HG02840 (cell line): ENCODE measurements at regions not wholly inside any gene's neighbourhood (a gene's known extent, or its start where the extent isn't known, plus 50 kb on each side); places are given as distances from the start of the nearest gene placed in this dataset.
"Not testable (repeated sequence)": the region's sequence is repeated elsewhere in the genome, so short reads cannot be mapped to it uniquely, and the experiment has no call there.

Experiments used
- ATAC-seq: cut with Tn5 transposase; IDR thresholded peaks from one replicate; pipeline ENCODE4 v1.9.1; 2021; ENCODE audit warnings: mild to moderate bottlenecking, moderate library complexity, moderate number of reproducible peaks; ENCODE audit not compliant: unreplicated experiment, low FRiP score

DNA sequence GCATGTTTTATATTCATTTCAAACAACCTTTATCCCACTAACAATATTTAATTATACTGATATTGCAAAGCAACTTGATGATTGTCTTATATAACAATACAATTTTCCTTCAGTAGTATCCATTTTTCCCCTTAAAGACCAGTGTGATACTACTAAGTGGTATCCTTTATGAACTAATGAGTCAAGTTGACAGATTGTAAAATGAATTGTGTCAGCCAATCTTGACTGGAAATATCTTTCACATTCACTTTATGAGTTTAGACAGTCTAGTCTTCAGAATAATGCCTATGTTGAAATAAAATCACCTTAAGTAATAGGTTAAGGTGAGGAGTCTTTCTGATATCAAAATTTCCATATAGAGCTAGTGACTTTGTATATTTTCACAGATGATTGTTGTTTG, 950.0 kb upstream of the CELF2 start:
- ATAC-seq: no peak

DNA sequence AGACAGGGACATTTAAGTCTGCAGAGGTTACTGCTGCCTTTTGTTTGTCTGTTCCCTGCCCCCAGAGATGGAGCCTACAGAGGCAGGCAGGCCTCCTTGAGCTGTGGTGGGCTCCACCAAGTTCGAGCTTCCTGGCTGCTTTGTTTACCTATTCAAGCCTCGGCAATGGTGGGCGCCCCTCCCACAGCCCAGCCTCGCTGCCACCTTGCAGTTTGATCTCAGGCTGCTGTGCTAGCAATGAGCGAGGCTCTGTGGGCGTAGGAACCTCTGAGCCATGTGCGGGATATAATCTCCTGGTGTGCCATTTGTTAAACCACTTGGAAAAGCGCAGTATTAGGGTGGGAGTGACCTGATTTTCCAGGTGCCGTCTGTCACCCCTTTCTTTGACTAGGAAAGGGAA, 942.8 kb upstream of the CELF2 start:
- ATAC-seq: not testable (repeated sequence)

DNA sequence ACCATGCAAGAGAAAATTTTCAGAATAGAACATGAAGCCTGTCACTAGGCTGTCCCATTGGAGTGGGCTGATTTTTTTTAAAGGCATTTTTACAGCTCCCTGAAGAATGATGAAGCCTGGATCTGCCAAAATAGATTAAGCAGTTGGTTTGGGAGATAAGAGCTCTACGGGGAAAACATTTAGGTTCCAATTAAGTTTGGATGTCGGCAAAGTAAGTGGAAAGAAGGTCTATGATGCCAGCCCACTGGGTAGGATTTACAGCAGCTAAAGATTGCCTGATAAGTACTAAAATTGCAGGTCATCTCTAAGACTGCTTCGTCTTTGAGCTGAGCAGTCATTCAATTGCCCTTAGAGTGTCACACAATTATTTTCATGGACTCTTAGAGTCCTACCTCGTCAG, 939.2 kb upstream of the CELF2 start:
- no peak for ATAC-seq

DNA sequence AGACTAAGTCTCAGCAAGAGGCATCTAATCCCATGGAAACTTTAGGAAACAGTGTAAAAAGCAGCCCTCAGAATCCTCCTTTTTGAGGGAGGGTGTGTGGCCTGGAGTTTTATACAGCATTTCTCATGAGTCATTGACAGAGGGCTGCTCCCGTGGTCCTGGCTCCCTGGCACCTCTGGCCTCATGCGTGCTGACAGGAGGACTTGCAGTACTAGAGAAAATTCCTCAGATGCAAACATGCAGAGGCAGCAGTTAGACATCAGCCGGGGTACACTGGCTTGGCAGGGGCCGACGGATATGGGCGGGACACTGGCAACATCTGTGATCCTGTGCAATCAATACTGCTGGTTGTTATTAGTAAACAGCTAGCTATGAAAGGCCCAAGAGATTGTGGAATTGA, 925.1 kb upstream of the CELF2 start:
- ATAC-seq: no peak

DNA sequence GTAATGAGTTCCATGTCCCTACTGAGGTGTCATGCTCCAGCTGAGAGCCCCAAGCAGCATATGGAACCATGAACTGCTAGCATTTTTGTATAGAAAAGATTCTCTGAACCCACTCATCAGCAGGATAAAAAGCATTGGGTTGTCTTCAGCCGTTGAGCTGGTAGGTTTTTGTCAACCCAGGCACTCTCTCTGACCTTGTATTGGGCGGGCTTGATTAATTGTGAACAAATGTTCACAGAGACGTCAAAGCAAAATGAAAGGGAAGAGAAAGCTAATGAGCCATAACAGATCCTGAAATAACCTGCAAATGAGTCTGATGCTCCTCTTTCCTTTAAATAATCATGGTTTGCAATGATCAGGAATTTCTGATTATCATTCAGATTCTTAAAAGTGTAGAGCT, 924.7 kb upstream of the CELF2 start:
- ATAC-seq: no peak

DNA sequence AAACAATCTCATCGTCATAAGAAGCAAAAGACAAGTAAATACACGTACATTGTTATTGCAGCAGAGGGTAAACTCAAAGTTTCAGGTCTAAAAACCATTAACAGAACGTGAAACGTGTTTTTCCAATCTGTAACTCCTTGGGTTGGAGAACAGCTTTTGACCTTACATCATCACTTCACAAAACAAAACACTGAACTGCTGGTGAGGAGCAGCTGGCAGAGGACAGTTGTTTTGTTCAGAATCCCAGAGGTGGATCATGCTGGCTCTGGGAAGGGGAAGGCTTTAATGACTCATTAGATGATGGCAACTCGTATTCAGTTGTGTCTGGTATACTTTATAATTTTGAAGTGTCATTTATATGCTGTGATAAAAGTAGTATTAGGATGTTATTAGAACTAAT, 923.0 kb upstream of the CELF2 start:
- no peak for ATAC-seq

DNA sequence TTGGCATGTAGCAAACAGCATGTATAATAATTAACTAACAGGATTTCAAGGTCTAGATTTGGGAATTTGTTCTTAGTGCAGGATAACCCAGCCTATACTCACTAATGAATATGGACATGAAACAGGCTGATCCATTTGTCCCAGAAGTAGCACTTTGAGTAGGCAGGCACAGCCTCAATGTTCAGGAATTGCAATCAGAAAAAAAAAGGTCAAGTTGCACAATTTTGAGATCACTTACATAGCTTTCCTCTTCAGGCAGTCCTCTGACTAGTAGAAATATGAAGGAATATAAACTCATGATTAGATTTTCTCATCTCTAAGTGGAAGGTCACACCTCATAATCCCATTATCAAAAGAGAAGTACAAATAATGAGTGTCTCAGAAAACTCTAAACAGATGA, 921.4 kb upstream of the CELF2 start:
- no peak for ATAC-seq

DNA sequence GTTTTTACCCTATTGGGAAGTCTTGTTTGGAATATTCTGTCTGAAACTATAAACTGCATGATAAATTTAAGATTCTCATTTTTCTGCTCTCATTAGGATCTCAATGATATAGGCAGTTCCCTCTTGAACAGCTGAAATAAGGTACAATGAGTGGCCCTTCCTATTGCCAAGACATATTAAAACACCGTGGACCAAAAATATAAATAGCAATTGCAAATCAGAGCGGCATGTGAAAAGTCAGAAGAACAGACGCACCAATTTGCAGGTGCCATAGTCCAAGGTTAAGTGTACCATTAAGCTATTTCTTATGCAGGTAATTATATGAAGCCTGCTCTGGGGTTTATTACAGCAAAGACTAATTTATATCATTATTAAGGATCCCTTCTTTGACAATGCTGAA, 920.8 kb upstream of the CELF2 start:
- no peak for ATAC-seq

DNA sequence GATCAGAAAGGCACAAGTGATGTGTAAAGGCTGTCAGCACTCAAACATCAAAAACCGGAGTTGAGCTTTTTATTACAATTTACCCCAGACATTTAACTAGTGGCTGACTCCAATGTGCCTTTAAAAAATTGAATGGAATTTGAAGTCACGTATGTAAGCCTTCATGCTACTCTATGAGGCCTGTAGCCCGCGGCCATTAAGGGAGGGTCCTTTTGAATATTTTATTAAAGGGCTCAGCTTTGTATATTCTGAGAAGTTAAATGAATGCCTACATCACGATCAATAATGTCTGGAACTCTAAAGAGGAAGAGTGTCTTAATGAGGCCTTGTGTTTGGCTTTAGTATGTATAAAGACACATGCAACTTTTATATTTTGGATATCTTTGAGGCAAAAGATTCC, 916.6 kb upstream of the CELF2 start:
- ATAC-seq: no peak

DNA sequence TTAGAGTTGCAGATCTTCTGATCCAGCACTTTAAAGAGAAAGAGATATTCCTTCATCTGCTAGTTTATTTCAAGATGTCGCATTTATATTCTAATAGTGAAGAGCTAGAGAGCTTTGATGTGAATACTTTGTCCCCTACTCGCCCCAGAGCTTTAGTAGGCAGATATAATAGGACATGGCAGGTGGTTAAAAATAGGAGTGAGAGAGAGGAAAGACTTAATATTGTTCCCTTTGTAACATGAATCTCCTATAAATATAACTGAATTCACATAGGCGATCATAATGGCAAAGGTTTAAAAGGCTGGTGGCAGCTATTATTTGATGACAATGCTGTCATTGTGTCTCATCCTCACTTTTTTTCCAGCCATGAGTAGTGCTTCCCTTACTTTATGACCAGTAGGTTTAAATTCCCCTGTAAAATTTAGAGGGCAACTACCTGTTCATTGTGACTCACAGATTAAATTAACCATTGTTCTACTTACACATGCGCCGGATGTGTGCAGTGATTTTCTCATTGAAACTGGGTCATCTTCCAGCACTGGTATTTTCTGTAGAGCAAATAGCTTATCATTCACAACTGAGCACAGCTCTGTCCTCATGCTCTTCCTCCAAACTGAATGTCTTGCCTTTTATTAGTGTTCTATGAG, 906.7 kb upstream of the CELF2 start:
- ATAC-seq: no peak

DNA sequence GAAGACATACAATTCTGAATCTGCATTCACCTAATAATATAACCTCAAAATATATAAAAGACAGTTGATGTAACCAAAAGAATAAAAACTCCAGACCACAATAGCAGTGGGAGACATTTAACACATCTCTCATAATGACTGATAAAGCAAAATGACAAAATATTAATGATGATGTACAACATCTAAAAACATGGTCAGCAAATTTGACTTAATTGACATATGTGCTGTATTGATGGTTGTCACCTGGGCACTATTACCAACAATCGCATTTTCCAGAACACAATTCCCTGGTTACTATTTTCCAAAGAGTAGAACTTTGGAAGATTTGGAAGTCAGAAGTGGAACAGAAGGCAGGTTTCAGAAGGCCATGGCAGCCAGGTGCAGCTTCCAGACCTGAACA, 899.5 kb upstream of the CELF2 start:
- ATAC-seq: no peak

DNA sequence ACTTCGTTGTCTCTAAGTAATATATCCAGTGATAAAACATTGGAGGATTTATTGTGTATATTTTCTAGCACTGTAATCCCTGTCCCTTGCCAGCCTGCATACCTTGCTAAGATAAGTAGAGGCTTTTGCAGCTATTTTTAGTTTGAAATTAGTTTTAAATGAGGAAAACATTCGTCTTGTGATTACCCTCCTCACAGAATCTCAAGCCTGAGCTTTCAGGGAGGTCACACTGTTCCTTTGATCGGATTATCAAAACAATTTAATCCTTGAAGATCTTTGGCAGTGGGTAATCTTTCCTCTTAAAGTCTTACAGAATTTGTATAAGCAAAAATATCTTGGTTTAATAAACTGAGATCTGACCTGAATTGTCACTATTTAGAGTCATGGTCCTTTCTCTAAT, 897.0 kb upstream of the CELF2 start:
- ATAC-seq: no peak

DNA sequence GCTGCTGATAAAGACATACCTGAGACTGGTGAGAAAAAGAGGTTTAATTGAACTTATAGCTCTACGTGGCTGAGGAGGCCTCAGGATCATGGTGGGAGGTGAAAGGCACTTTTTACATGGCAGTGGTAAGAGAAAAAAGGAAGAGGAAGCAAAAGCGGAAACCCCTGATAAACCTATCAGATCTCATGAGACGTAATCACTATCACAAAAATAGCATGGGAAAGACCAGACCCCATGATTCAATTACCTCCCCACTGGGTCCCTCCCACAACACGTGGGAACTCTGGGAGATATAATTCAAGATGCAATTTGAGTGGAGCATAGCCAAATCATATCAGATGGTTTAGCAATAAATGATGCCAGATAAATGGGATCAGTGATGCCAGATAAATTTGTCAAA, 892.0 kb upstream of the CELF2 start:
- no peak for ATAC-seq

DNA sequence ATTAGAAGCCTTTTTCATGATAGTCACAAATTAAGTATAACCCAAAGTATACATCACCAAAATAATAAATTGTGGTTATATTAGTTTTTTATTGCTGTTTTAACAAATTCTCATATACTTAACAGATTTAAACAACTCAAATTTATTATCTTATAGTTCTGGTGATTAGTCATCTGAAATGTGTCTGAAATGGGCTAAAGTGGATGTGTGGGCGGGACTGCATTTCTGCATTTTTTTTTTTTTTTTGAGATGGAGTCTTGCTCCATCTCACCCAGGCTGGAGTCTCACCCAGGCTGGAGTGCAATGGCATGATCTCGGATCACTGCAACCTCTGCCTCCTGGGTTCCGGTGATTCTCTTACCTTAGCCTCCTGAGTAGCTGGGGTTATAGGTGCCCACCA, 891.5 kb upstream of the CELF2 start:
- ATAC-seq: no peak

DNA sequence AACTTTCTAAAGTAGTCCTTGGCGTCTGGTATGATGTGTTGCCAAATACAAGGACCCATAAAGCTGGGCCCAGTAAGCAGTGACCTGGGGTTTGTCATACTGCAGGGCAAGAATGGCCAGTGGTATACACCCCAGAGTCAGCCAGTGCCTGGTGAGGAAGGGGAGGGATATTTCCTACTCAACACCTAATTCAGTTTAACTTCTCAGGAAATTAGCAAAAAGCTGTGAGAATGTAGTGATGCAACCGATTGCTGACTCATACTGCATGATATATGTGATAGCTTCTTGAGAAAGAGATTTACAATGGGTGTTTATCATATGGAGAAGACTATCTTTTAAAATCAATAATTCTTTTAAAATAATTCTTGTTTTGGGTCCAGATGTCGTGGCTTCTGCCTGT, 889.3 kb upstream of the CELF2 start:
- no peak for ATAC-seq

DNA sequence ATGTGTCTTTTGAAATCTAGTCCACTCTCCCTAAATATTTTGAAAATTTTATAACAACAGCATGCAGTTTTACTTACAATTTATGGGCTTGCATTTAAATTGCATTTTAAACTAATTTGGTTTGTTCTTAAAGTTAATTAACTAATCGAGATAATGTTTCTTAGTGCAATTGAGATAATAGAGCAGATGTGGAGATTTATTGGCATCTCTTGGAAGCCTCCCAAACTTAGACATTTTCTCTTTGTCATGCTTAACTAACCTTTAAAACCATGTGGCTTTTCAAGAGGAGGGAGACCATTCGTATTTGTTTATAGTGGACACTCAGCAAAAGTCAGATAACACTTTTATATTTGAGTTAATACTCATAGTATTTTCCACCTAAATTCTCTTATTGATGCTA, 887.0 kb upstream of the CELF2 start:
- no peak for ATAC-seq

DNA sequence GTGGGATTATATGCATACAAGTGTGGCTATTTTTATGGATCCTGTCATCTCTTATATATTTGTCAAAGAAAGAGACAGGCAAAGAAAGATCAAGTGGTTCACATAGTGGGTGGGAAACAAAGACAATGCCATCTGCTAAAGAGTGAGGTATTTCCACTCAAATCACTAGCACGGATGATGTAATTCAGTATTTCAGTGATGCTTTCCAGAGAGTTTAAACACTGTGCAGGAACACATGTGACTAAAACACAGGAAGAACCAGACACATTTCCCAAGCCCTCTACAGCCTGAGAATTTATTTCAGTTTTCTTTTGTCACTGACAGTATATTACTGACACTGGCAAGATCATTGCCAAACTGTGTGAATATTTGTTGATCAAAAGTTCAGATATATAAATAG, 885.7 kb upstream of the CELF2 start:
- ATAC-seq: no peak

DNA sequence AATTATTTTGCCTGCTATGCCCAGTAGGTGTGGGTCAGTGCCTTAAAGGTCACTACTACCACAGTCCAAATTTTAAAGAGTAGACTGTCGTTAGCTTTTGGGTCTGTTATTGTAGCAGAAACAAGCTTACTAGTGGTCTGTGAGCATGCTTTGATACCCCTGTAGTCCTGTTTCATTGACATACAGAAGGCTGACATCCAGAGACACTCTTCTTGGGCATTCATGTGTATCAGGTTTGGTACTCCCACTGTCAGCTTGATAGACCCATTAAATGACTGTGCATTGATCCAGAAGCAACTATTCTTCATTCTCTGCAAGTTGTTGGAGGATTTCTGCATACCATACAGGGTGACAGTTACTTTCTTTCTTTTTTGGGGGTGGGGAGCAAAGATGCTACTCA, 884.4 kb upstream of the CELF2 start:
- no peak for ATAC-seq

DNA sequence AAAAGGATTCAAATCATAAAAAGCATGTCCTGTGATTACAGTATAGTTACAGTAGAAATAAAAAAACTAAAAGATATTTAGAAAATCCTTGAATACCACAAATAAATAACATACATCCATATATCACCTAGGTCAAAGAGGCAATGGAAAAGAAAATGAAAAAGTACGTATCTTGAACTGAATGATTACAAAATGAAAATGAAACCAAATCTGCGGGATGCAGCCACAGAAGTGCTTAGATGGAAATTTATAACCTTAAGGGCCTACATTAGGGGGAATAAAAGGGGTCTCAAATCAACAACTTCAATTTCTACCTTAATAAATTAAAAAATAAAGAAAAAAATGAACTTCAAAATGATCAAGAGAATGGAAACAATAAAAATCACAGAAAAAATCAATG, 879.0 kb upstream of the CELF2 start:
- ATAC-seq: no peak

DNA sequence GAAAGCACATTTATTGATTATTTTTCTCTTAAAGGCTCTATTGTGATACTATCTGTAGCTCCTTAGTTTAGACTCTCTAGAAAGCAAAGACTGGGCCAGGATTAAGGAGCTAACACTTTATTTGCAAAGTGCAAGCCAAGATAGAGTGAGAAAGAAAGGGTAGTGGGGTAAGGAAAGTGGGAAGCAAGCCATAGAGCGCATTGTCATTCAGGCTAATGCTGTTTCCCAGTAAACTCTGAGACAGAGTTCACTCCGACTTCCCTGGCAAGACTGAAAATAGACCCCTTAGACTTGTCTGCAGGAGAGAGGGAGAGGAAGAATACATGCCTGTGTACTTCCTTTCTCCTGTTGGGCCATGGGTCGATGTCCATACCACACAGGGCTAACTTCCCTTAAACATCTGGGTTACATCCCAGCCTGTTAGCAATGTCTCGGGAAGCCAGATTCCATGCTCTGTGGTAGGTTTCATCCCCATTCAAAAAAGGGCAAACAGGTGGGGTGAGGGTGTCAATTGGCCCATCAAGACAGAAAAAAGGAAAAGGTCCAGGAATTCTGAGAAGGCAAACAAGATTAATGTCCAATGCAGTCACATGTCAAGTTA, 875.8 kb upstream of the CELF2 start:
- no peak for ATAC-seq

DNA sequence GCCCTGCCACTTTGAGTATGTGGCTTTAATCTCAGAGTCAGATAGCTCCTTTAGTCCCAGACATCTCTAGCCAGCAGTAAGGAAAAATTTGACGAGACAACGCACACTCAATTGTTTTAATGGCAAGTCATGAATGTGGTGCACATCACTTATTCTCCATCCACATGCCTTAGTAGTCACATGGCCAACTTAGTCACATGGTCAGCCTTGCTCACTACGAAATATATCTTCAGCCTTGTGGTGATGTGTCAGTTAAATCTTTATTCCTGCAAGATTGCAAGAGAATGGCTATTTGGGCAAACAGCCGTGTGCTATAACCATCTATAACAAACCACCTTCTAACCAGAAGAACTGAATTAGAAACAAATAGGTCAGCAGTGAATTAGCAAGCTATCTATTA, 871.1 kb upstream of the CELF2 start:
- no peak for ATAC-seq

DNA sequence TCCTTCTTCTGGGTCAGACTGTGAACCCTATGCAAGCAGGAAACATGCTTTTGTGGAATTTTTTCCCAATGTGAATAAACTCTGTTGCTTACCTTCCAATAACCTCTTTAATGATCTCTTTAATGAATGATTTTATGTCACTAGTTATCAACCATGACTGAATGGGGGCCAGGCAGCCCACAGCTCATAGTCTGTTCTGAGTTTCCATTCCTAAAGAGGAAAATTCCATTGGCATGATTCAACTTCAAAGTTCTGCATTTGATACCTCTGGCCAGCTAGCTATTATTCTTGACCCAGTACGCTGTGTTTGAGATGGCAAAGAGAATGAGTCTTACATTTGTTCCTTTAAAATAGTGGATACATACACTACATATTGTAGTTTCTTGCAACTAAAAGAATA, 867.8 kb upstream of the CELF2 start:
- no peak for ATAC-seq
